Panc1 (cell line): ENCODE measurements at regions not wholly inside any gene's neighbourhood (a gene's known extent, or its start where the extent isn't known, plus 50 kb on each side); places are given as distances from the start of the nearest gene placed in this dataset.

ENCODE experiments used
- ATAC-seq: fragments of 200-7000 bp; cut with Tn5 transposase; 2 replicates; pipeline ENCODE4 v1.9.1; 2020; ENCODE audit warnings: mild to moderate bottlenecking, moderate library complexity
- BruUV-seq: library from RNA; stranded (reverse); fragments of 400-500 nt; replicated peaks from 2 replicates; lab custom pipeline; 2021; lab: Mats Ljungman, UMichigan
- CTCF ChIA-PET: fragments of 300-600 bp; sonication (Branson Sonifier 250); formaldehyde crosslinking; loops from one replicate; lab custom pipeline; 2022; ENCODE audit warnings: antibody characterized with exemption; lab: Charles Lee
- POLR2A ChIA-PET: fragments of 300-600 bp; sonication (Branson Sonifier 250); formaldehyde crosslinking; loops from one replicate; lab custom pipeline; 2022; ENCODE audit warnings: antibody characterized with exemption; lab: Charles Lee
- DNase-seq: peaks from one replicate; pipeline ENCODE4 v3.0.0-alpha.2; 2010; ENCODE audit warnings: low read depth, low spot score
- H3K27ac ChIP-seq: 2 replicates; pipeline ENCODE4 v1.5.1; 2011; ENCODE audit warnings: mild to moderate bottlenecking, low read length, inconsistent platforms
- H3K27me3 ChIP-seq: fragments of 200-500 bp; sonication (Bioruptor generic); 2 replicates; pipeline ENCODE4 v1.6.0; 2014; ENCODE audit warnings: low read length, inconsistent platforms; ENCODE audit not compliant: control insufficient read depth, insufficient read depth
- H3K36me3 ChIP-seq: fragments of 200-500 bp; sonication (Bioruptor generic); 2 replicates; pipeline ENCODE4 v1.5.1; 2014; ENCODE audit warnings: inconsistent platforms, mild to moderate bottlenecking, low read length, moderate library complexity; ENCODE audit not compliant: control insufficient read depth, insufficient read depth
- H3K4me1 ChIP-seq: 2 replicates; pipeline ENCODE4 v1.5.1; 2011; ENCODE audit warnings: inconsistent platforms, mild to moderate bottlenecking, low read length, moderate library complexity; ENCODE audit not compliant: control insufficient read depth, insufficient read depth
- H3K4me3 ChIP-seq, 2 experiments: 2 replicates each; pipeline ENCODE4 v1.5.1; 2011 to 2012; ENCODE audit warnings: low read depth in 2 of 2, low read length in 2 of 2, mild to moderate bottlenecking in 2 of 2, inconsistent platforms in 1 of 2, moderate library complexity in 1 of 2
- H3K9me3 ChIP-seq: fragments of 200-500 bp; sonication (Bioruptor generic); 2 replicates; pipeline ENCODE4 v1.5.1; 2014; ENCODE audit warnings: low read depth, mild to moderate bottlenecking, inconsistent platforms, low read length, moderate library complexity; ENCODE audit not compliant: control insufficient read depth, insufficient read depth
- POLR2AphosphoS5 ChIP-seq: IDR thresholded peaks from 2 replicates; pipeline ENCODE4 v1.6.1; 2012; ENCODE audit warnings: mild to moderate bottlenecking, low read depth, low read length, moderate library complexity
- SIN3A ChIP-seq: IDR thresholded peaks from 2 replicates; pipeline ENCODE4 v1.6.1; 2012; ENCODE audit warnings: low read depth, mild to moderate bottlenecking, low read length, moderate library complexity, borderline replicate concordance; ENCODE audit not compliant: insufficient read depth
- TCF7L2 ChIP-seq: IDR thresholded peaks from 2 replicates; pipeline ENCODE4 v1.6.1; 2011; ENCODE audit warnings: mild to moderate bottlenecking, low read depth, low read length, inconsistent platforms
- in situ Hi-C: cut with HindIII; loops from 2 replicates; pipeline ENCODE4 v1.10.0; 2016; ENCODE audit warnings: low sequenced_read_pairs, low pct_unique_long_range_greater_than_20kb
- intact Hi-C: fragments of 100-400 bp; cut with micrococcal nuclease; formaldehyde crosslinking; loops from one replicate; pipeline ENCODE4 v1.10.0; 2022; ENCODE audit not compliant: unreplicated experiment
- TF ChIP-seq, protein P1 (sequence below), 2 experiments: IDR thresholded peaks; 2 replicates each; pipeline ENCODE4 v1.6.1; 2011 to 2012; ENCODE audit warnings: low read depth in 2 of 2, control low read depth in 1 of 2, low read length in 1 of 2, mild to moderate bottlenecking in 1 of 2, moderate library complexity in 1 of 2; ENCODE audit not compliant: insufficient read depth in 1 of 2
- TF ChIP-seq, protein P2 (sequence below): fragments of 450-650 bp; IDR thresholded peaks from 2 replicates; pipeline ENCODE4 v1.5.1; 2017; ENCODE audit warnings: mild to moderate bottlenecking

DNA sequence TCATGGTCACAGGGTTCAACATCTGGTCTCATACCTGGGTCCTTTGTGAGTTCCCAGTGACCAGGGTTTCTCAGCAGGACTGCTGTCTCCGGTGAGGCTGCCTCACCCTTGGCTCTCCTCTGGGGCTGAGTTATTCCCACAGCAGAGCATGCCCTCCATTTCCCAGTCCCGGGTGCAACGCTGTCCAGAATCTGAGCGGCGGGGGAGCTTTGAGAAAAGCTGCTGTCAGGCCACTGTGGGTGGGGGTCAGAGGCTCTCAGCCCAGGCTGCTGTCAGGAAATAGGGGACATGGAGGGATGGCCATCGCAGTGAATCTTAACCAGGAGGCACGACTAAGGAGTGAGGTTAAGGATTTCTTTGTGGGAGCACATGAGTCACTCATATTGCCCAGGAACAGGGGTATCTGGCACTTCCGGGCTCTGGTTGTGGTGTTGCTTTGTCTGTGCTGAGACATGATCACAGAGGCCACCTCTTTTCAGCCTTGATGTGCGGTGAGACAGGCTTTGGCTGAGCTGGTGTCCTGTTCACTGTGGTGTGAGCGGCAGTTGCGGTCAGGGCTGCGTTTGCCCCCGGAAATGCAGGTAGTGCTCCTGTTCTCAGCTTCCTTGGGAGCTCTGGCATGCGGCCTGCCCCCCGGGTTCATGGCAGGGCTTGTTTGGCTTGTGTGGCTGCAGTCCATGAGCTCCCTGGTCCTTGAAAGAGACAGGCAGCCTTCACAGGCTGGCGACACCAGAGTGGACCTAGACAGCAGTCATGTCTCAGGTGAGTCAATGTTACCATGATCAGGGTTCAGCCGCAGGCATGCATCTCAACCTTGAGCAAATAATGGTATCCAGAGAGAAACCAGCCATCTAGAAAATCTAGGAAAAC is 310.7 kb upstream of the MYT1L start:
- in situ Hi-C loops (no loop called here), intact Hi-C loops (no loop called here)
- POLR2A ChIA-PET, result no interaction called here
- H3K36me3 ChIP-seq, result no peaks in the 10 kb centered on the region
- no TSS peak for BruUV-seq
- TF ChIP-seq POLR2AphosphoS5 (no peak), TCF7L2 (no peak), SIN3A (no peak)
- TF ChIP-seq, protein P1, sequence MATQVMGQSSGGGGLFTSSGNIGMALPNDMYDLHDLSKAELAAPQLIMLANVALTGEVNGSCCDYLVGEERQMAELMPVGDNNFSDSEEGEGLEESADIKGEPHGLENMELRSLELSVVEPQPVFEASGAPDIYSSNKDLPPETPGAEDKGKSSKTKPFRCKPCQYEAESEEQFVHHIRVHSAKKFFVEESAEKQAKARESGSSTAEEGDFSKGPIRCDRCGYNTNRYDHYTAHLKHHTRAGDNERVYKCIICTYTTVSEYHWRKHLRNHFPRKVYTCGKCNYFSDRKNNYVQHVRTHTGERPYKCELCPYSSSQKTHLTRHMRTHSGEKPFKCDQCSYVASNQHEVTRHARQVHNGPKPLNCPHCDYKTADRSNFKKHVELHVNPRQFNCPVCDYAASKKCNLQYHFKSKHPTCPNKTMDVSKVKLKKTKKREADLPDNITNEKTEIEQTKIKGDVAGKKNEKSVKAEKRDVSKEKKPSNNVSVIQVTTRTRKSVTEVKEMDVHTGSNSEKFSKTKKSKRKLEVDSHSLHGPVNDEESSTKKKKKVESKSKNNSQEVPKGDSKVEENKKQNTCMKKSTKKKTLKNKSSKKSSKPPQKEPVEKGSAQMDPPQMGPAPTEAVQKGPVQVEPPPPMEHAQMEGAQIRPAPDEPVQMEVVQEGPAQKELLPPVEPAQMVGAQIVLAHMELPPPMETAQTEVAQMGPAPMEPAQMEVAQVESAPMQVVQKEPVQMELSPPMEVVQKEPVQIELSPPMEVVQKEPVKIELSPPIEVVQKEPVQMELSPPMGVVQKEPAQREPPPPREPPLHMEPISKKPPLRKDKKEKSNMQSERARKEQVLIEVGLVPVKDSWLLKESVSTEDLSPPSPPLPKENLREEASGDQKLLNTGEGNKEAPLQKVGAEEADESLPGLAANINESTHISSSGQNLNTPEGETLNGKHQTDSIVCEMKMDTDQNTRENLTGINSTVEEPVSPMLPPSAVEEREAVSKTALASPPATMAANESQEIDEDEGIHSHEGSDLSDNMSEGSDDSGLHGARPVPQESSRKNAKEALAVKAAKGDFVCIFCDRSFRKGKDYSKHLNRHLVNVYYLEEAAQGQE (IDR thresholded peaks at IDR 0.05; ENCODE audit: insufficient read depth in 1 of 2, low read depth in 2 of 2, low read length in 1 of 2), result no peak
- TF ChIP-seq, protein P2, sequence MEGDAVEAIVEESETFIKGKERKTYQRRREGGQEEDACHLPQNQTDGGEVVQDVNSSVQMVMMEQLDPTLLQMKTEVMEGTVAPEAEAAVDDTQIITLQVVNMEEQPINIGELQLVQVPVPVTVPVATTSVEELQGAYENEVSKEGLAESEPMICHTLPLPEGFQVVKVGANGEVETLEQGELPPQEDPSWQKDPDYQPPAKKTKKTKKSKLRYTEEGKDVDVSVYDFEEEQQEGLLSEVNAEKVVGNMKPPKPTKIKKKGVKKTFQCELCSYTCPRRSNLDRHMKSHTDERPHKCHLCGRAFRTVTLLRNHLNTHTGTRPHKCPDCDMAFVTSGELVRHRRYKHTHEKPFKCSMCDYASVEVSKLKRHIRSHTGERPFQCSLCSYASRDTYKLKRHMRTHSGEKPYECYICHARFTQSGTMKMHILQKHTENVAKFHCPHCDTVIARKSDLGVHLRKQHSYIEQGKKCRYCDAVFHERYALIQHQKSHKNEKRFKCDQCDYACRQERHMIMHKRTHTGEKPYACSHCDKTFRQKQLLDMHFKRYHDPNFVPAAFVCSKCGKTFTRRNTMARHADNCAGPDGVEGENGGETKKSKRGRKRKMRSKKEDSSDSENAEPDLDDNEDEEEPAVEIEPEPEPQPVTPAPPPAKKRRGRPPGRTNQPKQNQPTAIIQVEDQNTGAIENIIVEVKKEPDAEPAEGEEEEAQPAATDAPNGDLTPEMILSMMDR, result no peak
- H3K9me3 ChIP-seq, result no peaks in the 10 kb centered on the region
- CTCF ChIA-PET, result no interaction called here
- H3K4me3 ChIP-seq, result no peak overlapping the region
- H3K27me3 ChIP-seq, result peaks cover 4% of the 10 kb centered on the region; the same call in 1 of the 2 replicates
- H3K27ac ChIP-seq, result no peak overlapping the region
- no peaks in the 10 kb centered on the region for H3K4me1 ChIP-seq
- no peak for ATAC-seq
- no peak for DNase-seq

DNA sequence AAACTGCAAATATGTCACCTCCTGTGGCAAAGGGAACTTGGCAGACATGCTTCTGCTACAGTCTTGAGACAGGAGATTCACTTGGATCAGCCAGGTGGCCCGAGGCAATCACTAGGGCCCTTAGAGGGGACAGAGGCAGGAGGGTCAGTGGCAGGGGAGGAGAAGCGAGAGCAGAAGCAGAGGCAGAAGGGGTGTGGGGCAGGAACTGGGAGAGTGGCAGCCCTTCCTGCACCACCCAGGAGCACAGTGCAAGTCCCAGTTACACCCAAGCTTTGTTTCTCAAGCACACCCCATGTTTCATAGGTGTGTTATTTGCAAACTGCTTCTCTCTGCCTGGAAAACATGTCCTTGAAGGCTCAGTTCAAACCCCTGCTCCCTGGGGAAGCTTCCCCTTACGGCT is 309.7 kb upstream of the MYT1L start:
- no peaks in the 10 kb centered on the region for H3K36me3 ChIP-seq
- no peak overlapping the region for H3K27ac ChIP-seq
- intact Hi-C loops (no loop called here), in situ Hi-C loops (no loop called here)
- ATAC-seq (no peak), DNase-seq (no peak)
- no peaks in the 10 kb centered on the region for H3K9me3 ChIP-seq
- TF ChIP-seq, protein P2, result no peak
- TF ChIP-seq POLR2AphosphoS5 (no peak), SIN3A (no peak)
- CTCF ChIA-PET, result no interaction called here
- POLR2A ChIA-PET, result no interaction called here
- H3K4me3 ChIP-seq, result no peak overlapping the region
- H3K4me1 ChIP-seq, result no peaks in the 10 kb centered on the region
- H3K27me3 ChIP-seq, result peaks cover 1% of the 10 kb centered on the region; the same call in 1 of the 2 replicates
- no TSS peak for BruUV-seq
